ENCODE measurements at regions not wholly inside any gene's neighbourhood (a gene's known extent, or its start where the extent isn't known, plus 50 kb on each side); places are given as distances from the start of the nearest gene placed in this dataset.

DNA sequence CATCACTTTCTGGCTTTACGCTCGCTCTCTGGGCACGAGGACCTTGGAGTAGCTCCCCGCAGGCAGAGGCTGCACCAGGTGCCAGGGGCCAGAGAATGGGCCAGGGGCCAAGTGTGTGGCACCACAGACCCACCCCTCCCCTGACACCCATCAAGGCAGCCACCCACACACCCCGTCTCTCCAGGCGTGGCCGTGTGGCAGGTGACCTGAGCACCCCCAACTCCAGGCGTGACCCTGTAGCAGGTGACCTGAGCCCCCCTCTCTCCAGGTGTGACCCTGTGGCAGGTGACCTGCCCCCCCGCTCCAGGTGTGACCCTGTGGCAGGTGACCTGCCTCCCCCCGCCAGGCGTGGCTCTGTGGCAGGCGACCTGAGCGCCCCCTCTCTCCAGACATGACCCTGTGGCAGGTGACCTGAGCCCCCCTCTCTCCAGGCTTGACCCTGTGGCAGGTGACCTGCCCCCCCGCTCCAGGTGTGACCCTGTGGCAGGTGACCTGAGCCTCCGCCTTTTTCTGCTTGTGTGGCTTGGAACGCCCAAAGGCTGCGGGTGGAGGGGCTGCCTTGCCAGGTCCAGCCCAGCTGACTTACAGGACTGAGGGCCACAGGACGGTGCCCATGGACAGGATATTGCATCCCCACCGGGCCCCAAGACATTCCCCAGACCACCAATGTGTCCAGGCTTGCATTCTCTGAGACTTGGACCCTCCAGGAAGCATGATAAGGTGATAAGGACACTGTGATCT, 667.2 kb downstream of the BRD1 start:
- H3K27ac ChIP-seq: no peak overlapping the region
- no peaks in the 10 kb centered on the region for H3K4me1 ChIP-seq
- TF ChIP-seq, protein P1, sequence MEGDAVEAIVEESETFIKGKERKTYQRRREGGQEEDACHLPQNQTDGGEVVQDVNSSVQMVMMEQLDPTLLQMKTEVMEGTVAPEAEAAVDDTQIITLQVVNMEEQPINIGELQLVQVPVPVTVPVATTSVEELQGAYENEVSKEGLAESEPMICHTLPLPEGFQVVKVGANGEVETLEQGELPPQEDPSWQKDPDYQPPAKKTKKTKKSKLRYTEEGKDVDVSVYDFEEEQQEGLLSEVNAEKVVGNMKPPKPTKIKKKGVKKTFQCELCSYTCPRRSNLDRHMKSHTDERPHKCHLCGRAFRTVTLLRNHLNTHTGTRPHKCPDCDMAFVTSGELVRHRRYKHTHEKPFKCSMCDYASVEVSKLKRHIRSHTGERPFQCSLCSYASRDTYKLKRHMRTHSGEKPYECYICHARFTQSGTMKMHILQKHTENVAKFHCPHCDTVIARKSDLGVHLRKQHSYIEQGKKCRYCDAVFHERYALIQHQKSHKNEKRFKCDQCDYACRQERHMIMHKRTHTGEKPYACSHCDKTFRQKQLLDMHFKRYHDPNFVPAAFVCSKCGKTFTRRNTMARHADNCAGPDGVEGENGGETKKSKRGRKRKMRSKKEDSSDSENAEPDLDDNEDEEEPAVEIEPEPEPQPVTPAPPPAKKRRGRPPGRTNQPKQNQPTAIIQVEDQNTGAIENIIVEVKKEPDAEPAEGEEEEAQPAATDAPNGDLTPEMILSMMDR (IDR thresholded peaks at IDR 0.05): no peak
- H3K36me3 ChIP-seq: no peaks in the 10 kb centered on the region
- H3K27me3 ChIP-seq: peaks cover 0 to 7% of the 10 kb centered on the region in 2 donors
- DNase-seq (ENCODE audit: low spot score): no peak
- no peaks in the 10 kb centered on the region for H3K9me3 ChIP-seq
- no peak overlapping the region for H3K4me3 ChIP-seq

DNA sequence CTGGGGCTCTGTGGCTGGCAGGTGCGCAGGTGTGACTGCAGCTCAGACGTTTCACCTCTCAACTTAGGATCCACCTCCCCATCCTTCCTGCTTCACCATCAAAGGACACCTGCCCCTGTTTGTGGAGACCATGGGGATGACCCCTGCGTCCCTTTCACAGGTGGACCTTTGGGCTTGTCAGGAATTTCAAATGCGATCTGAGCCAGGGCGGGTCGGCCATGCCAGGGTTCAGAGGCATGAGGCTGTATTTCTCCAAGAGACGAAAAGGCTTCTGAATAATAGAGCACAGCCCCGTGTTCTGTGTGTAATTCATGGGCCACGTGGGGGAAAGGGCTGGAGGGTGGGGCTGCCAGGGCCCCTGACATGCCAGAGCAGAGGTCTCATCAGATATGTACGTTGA, 668.0 kb downstream of the BRD1 start:
- no peak for DNase-seq (ENCODE audit: low spot score)
- TF ChIP-seq, protein P1 (IDR thresholded peaks at IDR 0.05): no peak
- peaks cover 0 to 7% of the 10 kb centered on the region in 2 donors for H3K27me3 ChIP-seq

DNA sequence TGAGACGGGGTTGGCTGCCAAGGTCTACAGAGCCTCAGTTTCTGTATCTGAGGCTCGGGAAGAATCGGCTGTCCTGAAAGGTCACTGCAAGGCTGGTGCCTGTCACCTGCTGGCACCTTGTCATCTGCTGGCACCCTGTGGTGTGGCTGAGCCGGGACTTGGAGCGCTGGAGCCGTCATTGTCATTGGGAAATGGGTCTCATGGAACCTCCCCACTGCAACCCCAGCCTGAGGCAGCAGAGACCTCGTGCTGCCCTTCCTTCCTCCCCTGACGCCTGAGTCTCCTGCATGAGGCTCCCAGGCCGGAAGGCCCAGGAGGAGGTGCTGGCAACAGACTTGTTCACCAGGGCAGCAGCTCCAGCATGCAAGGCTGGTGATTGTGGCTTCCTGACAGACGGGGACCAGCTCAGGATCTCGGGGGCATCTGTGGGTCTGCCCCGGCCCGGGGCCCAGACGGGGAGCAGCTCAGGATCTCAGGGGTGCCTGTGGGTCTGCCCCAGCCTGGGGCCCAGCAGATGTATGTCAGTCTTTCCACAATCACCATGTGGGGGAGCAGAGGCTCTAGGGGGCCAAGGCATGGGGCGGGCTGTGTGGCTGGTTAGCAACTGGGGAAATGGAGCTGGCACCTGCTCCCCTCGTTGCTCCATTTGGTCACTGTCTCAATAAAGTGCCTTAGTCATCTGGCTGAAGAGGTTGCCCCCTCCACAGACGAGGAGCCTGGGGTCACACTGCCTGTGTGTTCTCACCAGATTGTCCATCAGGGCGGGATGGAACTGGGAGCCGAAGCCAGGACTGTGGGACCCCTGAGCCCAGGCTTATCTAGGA, 668.7 kb downstream of the BRD1 start:
- Histone ChIP-seq H3K27me3 (peaks cover 0 to 7% of the 10 kb centered on the region in 2 donors), H3K36me3 (no peaks in the 10 kb centered on the region), H3K4me3 (no peak overlapping the region), H3K27ac (no peak overlapping the region), H3K4me1 (no peaks in the 10 kb centered on the region), H3K9me3 (no peaks in the 10 kb centered on the region)
- no peak for DNase-seq (ENCODE audit: low spot score)
- TF ChIP-seq, protein P1 (IDR thresholded peaks at IDR 0.05): no peak

More for the DNA sequence above, 668.0 kb downstream of the BRD1 start:
- H3K4me1 ChIP-seq: no peaks in the 10 kb centered on the region
- H3K36me3 ChIP-seq: no peaks in the 10 kb centered on the region
- H3K9me3 ChIP-seq: no peaks in the 10 kb centered on the region
- H3K27ac ChIP-seq: no peak overlapping the region
- H3K4me3 ChIP-seq: no peak overlapping the region

DNA sequence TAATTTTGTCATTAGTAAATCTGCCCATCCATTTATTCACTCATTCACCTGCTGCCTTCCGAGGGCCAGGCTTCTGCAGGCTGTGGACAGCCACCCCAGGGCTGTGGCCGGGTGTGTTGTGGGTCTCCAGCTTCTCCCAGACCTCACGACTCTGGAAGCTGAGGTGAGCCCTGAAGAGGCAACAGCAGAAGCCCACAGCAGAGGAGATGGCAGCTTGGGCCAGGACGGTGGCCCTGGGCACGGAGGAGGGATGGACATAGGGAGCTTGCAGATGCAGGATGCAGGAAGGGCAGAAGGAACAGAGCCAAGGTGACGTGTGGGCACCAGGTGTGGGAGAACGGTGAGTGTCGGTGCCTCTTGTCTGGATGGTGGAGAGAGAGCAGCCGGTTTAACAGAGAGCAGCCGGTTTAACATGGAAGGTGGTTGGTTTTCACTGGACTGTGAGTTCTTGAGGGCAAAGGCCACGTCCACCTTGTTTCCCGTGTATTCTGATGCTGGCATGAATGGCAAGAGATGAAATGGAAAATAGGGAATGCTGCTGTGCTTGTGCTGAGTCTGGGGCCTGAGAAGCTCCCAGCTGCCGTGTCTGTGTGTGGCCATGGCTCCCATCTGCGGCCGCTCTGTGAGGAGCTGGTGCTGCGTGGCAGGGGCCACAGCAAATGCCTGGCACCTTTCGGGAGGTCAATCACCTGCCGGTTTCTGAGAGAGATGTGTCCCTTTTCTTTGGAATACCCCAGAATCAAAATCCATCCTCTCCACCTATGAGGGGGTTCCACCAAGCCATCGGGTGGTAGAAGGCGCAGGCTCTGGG, 669.9 kb downstream of the BRD1 start:
- TF ChIP-seq, protein P1 (IDR thresholded peaks at IDR 0.05): no peak
- Histone ChIP-seq H3K4me3 (no peak overlapping the region), H3K27me3 (peaks cover 0 to 7% of the 10 kb centered on the region in 2 donors), H3K4me1 (no peaks in the 10 kb centered on the region), H3K9me3 (no peaks in the 10 kb centered on the region), H3K36me3 (no peaks in the 10 kb centered on the region), H3K27ac (no peak overlapping the region)
- no peak for DNase-seq (ENCODE audit: low spot score)

DNA sequence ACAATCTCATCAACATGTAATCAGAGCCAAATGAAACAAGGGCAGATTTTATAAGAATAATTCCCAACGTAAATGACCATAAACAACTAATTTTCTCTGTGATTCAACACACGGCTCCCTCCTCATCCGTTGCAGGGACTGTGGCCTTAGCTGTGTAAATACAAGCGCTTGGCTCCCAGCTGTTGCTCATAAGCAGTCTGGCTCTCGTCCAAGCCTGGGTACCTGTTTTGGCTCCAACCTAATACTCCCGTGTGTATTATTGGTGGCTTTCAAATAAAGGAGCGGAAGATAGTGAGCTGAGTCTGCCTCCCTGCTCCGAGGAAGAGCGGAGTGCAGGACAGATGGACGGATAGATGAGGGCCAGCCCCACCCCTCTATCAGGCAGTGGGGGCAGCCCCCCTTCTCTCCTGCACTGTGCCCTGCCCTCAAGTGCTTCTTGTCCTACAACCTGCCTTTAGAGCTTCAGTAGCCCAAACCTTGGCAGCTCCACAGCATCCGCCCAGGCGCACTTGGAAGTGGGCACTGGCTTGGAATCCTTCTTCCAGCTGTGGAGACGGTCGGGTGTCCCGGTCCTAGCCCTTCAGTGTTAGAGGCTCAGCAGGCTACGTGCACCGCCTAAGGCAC, 670.9 kb downstream of the BRD1 start:
- no peaks in the 10 kb centered on the region for H3K9me3 ChIP-seq
- no peaks in the 10 kb centered on the region for H3K36me3 ChIP-seq
- DNase-seq (ENCODE audit: low spot score): no peak
- H3K27me3 ChIP-seq: peaks cover 0 to 7% of the 10 kb centered on the region in 2 donors
- TF ChIP-seq, protein P1 (IDR thresholded peaks at IDR 0.05): no peak
- no peaks in the 10 kb centered on the region for H3K4me1 ChIP-seq
- no peak overlapping the region for H3K4me3 ChIP-seq
- no peak overlapping the region for H3K27ac ChIP-seq

All from right atrium auricular region (tissue), 2 donors.